Skeletal muscle satellite cell (primary cell): ENCODE measurements at regions not wholly inside any gene's neighbourhood (a gene's known extent, or its start where the extent isn't known, plus 50 kb on each side); places are given as distances from the start of the nearest gene placed in this dataset.
A peak's percentile ranks its signal among the peaks of the same experiment; 100 is the strongest.

Experiments used
- H3K27me3 ChIP-seq: 2 replicates; pipeline ENCODE4 v1.7.0; 2013; ENCODE audit warnings: low read length; ENCODE audit not compliant: control insufficient read depth, insufficient read depth
- H3K36me3 ChIP-seq: 2 replicates; pipeline ENCODE4 v1.7.0; 2013; ENCODE audit warnings: mild to moderate bottlenecking, control low read depth, low read length; ENCODE audit not compliant: insufficient read depth
- H3K4me1 ChIP-seq: 2 replicates; pipeline ENCODE4 v1.7.0; 2013; ENCODE audit warnings: low read length; ENCODE audit not compliant: control insufficient read depth, insufficient read depth
- H3K4me2 ChIP-seq: 2 replicates; pipeline ENCODE4 v1.7.0; 2013; ENCODE audit warnings: mild to moderate bottlenecking, low read length
- H3K4me3 ChIP-seq: 2 replicates; pipeline ENCODE4 v1.7.0; 2013; ENCODE audit warnings: low read length
- H3K9ac ChIP-seq: 2 replicates; pipeline ENCODE4 v1.7.0; 2013; ENCODE audit warnings: mild to moderate bottlenecking, low read depth, low read length, moderate library complexity
- H3K9me3 ChIP-seq: replicated peaks from 2 replicates; pipeline ENCODE4 v1.7.0; 2013; ENCODE audit warnings: mild to moderate bottlenecking, control low read depth, low read length

DNA sequence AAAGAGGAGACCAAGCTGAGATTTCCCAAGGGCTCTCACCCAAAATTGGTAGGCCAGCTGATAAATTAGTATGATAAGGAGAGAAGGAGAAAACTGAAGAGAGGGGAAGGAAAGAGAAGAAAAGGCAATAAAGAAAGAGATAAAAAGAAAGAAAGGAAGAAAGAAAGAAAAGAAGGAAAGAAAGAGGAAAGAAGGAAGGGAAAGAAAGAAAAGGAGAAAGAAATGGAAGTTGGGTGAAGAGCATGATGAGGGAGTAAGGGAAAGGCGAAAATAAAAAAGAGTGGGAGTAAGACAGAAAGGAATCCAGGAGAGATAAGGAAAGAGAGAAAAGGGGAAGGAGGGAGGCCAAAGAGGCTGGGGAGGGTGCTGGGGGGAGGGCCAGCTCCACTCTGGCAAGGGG, 95.4 kb downstream of the MRM1 start:
- no peaks in the 10 kb centered on the region for H3K36me3 ChIP-seq
- H3K9ac ChIP-seq, result no peak overlapping the region
- no peaks in the 10 kb centered on the region for H3K4me1 ChIP-seq
- no peaks in the 10 kb centered on the region for H3K9me3 ChIP-seq
- H3K4me3 ChIP-seq, result no peak overlapping the region
- peaks cover 27% of the 10 kb centered on the region for H3K27me3 ChIP-seq
- no peak overlapping the region for H3K4me2 ChIP-seq

DNA sequence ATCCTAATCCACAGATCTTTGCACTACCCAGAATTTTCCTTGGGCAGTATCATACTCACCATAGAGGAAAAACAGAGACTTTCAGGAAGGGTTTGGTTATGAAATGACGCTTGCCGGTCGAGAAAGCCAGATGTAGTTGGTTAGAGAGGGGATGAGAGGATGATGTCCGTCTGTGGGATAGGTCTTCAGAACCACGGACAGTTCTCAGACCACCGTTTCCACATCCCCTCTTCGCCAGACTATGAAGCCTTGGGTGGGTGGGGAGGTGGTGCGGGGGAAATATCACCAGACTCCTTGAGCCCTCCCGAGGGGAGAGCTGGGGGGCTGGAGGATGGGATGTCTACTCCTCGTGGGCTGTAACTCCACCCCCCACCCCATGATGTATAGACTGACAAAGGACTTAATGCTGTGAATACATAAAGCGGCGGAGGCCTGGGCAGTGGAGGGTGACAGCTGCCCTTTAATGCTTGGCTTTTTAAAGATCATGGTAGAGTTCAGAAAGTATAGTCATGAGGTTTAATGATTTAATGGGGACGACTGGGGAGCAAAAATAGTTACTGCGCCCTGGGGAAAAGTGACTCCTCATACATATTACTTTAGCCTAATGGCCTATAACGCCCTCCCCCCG, 96.6 kb downstream of the MRM1 start:
- Histone ChIP-seq H3K4me1 (no peaks in the 10 kb centered on the region), H3K9me3 (no peaks in the 10 kb centered on the region), H3K36me3 (no peaks in the 10 kb centered on the region), H3K4me2 (no peak overlapping the region), H3K4me3 (no peak overlapping the region), H3K27me3 (peaks cover 27% of the 10 kb centered on the region), H3K9ac (no peak overlapping the region)

DNA sequence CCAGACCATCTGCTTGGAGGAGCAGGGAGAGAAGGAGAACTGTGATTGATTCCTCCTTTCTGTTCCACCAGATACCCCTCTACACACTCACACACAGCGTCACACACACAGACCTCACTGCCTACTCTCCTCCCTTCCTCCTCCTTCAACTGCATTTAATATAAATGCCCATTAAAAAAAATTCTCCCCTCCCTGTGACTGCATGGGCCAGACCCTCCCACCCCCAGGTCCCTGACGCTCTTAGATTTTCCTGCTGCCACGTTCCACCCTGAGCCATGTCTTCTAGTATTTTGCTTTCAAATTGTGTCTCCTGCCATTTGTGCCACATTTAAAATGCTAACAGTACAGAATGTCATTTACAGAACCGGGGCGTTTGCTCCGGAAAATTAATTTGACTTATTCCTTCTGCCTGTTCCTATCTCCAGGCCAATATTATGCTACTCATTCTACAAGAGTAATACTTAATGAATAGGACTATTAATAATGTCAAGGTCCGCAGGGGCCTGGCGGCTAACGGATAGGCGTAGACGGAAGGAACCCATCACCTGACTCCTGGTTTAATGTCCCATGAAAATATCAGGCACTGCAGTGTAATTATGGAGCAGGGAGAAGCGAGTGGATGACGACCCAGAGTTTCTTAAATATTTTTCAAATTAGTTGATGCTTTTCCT, 100.2 kb downstream of the MRM1 start:
- H3K4me3 ChIP-seq, result no peak overlapping the region
- no peak overlapping the region for H3K4me2 ChIP-seq
- peaks cover 29% of the 10 kb centered on the region for H3K27me3 ChIP-seq
- no peak overlapping the region for H3K9ac ChIP-seq
- no peaks in the 10 kb centered on the region for H3K9me3 ChIP-seq
- no peaks in the 10 kb centered on the region for H3K36me3 ChIP-seq
- no peaks in the 10 kb centered on the region for H3K4me1 ChIP-seq

DNA sequence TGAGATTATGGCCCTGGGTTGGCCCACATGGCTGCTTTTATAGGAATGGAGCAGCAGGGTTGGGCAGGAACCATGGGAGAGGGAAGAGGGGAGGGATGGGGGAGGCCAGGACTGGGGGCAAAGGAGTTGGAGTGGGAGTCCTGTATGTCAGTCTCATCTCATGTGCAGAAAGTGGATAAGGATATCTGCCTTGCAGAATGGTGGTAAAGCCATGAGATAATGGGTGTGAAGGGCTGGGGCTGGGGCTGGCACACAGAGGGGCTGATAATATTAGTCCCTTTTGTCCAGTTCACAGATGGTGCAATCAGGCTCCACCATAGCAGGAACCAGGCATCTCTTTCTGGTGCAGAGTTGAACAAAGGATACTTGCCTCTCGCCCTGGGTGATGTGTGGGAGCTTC, 101.3 kb downstream of the MRM1 start:
- Histone ChIP-seq H3K36me3 (no peaks in the 10 kb centered on the region), H3K9ac (no peak overlapping the region), H3K9me3 (no peaks in the 10 kb centered on the region), H3K4me2 (no peak overlapping the region), H3K27me3 (peaks cover 29% of the 10 kb centered on the region), H3K4me1 (no peaks in the 10 kb centered on the region), H3K4me3 (no peak overlapping the region)

DNA sequence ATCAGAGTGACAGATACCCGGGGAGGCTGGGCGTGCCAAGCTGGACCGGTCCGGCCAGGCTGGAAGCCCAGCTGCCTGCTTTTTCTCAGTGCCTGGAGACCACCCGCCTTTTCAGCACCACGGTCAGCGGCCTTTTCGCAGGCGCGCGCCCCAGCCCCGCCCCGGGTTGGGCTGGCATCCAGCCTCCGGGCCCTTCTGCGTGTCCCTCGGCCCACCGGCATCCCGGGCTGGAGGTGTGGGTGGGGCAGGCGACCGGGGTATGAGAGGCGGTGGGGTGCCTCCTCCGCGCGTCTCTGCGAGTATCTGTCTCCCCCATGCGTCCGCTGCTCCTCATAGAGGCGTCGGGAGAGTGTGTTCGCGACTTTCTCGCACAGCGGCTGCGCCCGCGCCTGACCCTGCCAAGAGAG, 102.5 kb downstream of the MRM1 start:
- Histone ChIP-seq H3K27me3 (peaks cover 24% of the 10 kb centered on the region), H3K4me2 (peak overlapping the region; percentile 60), H3K36me3 (no peaks in the 10 kb centered on the region), H3K4me1 (no peaks in the 10 kb centered on the region), H3K9ac (no peak overlapping the region), H3K9me3 (no peaks in the 10 kb centered on the region), H3K4me3 (no peak overlapping the region)

DNA sequence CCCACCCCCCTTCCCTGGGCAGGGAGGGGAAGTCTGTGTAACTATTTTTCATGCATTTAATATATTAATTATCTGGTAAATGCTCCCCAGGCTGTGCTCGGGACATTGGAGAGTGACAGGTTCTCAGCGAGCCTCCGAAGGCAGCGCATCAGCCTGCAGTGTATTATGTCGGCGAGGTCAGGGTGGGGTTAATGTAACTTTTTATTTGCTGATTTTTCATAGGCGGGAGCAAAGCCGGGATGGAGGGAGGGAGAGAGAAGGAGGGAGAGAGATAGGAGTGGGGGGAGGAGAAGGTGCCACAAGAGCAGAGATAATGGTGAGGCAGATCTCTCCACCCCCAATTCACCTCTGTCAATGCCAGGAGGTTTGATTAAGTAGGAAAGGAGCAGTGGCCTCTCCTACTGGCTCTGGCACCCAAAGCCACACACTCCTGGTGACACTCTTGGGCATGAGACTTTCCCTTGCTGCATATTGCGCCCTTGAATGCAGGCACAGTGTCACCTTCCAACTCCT, 104.0 kb downstream of the MRM1 start:
- H3K9me3 ChIP-seq, result no peaks in the 10 kb centered on the region
- H3K36me3 ChIP-seq, result no peaks in the 10 kb centered on the region
- H3K9ac ChIP-seq, result no peak overlapping the region
- peaks cover 17% of the 10 kb centered on the region for H3K27me3 ChIP-seq
- no peak overlapping the region for H3K4me2 ChIP-seq
- H3K4me3 ChIP-seq, result no peak overlapping the region
- no peaks in the 10 kb centered on the region for H3K4me1 ChIP-seq

DNA sequence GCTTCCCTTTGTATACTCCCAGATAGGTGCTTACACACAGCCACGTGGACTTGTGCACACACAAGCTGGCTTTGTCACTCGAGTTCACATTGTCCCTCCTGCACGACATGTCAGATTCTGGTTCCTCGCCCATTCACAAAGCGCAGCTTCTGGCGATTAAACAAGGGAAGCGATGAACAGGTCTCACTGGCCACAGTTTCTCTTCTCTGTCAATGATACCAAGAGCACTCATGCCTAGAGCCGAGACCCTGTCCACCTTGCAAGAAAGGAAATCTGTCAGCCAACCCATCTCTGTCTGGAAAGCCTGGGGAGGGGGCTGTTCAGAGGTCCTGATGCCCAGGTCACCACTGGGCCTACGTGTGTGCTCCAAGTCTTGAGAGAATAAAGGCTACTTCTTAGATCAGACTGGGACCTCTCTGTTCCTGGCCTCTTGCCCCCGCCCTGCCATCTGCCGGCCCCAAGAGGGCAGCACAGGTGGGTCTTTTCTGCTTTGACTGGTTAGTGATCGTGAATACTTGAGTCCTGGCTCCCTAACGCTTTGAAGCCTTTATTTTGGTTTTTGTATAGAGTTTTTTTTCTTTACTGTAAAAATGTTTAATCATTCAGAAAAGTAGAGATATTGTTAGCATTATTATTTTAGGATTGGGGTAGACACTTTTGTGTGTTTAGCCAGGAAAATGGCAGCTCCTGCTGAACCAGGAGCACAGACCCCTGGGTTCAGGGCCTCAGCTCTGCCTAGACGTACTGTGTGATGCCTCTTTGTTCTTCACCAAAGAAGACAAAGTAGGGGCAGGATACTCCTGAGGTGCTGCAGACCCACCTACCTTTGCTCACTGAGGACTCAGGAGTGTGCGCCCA, 104.7 kb downstream of the MRM1 start:
- Histone ChIP-seq H3K4me3 (no peak overlapping the region), H3K4me2 (no peak overlapping the region), H3K4me1 (no peaks in the 10 kb centered on the region), H3K9ac (no peak overlapping the region), H3K36me3 (no peaks in the 10 kb centered on the region), H3K27me3 (peaks cover 15% of the 10 kb centered on the region), H3K9me3 (no peaks in the 10 kb centered on the region)

DNA sequence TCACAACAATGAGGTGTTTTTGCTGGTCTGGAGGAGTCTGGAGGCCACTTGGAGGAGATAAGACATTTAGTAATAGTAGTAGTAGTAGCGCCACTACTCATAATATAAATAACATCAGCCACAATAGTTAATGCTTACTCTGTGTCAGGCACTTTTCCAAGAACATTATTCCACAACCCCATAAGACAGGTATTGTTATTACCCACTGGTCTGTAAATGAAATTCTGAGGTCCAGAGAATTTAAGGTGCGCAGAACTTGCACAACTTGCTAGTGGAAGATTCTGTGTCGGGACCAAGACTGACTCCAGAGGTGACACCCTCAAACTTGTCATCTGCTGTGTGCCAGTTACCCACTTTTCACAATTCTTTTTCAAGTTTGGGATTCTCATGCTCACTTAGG, 106.5 kb downstream of the MRM1 start:
- H3K4me3 ChIP-seq, result no peak overlapping the region
- no peaks in the 10 kb centered on the region for H3K4me1 ChIP-seq
- peaks cover 17% of the 10 kb centered on the region for H3K27me3 ChIP-seq
- no peak overlapping the region for H3K4me2 ChIP-seq
- no peaks in the 10 kb centered on the region for H3K9me3 ChIP-seq
- H3K9ac ChIP-seq, result no peak overlapping the region
- H3K36me3 ChIP-seq, result no peaks in the 10 kb centered on the region

DNA sequence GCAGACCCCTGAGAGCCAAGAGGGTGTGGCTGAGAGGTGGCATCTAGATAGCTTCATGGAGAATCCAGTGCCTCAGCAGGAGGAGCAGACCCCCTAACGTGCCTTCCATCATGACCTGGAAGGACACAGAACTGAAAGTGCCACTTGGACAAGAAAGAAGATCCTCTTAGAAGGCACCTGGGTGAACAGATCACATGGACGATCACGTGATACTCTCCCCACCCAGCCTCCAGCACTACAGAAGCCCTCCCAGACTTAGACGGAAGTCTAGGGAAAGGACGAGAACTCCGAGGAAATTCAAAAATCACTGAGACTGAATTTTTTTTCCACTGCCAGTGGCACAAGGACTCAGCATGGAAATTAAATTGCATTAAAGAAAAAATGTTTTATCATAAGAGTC, 113.4 kb downstream of the MRM1 start:
- H3K4me2 ChIP-seq, result no peak overlapping the region
- H3K9ac ChIP-seq, result no peak overlapping the region
- H3K4me1 ChIP-seq, result no peaks in the 10 kb centered on the region
- no peak overlapping the region for H3K4me3 ChIP-seq
- H3K36me3 ChIP-seq, result no peaks in the 10 kb centered on the region
- peaks cover 35% of the 10 kb centered on the region for H3K27me3 ChIP-seq
- no peaks in the 10 kb centered on the region for H3K9me3 ChIP-seq

DNA sequence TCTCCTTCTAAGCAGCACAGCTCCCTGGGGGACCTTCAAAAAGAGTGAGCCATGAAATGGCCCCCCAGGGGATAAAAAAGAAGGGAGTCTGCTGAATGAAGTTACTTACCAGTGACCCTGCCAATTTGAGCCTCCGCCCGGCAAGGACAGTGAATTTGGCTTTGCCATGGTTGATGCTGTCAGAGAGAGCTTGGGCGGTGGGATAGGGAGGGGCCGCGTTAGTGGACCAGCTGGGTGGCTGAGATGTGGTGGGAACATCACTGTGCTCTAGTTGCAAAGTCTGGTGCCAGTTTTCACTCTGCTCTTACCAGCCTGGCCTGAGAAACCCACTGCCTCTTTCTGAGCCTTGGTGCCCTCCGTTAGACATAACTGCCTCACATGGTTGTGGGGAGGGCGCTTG, 114.6 kb downstream of the MRM1 start:
- peaks cover 41% of the 10 kb centered on the region for H3K27me3 ChIP-seq
- H3K9ac ChIP-seq, result no peak overlapping the region
- H3K36me3 ChIP-seq, result no peaks in the 10 kb centered on the region
- no peaks in the 10 kb centered on the region for H3K4me1 ChIP-seq
- H3K9me3 ChIP-seq, result no peaks in the 10 kb centered on the region
- no peak overlapping the region for H3K4me3 ChIP-seq
- H3K4me2 ChIP-seq, result no peak overlapping the region

DNA sequence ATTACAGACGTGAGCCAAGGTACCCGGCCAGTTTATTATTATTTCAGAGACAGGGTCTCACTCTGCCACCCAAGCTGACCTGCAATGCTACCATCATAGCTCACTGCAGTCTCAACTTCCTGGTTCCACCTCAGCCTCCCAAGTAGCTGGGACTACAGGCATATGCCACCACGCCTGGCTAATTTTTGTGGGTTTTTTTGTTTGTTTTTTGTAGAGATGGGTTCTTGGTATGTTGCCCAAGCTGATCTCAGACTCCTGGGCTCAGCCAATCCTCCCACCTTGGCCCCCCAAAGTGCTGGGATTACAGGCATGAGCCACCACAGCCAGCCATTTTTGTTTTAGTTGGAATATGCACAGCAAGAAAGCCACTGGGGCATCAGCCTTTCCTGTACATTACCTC, 115.7 kb downstream of the MRM1 start:
- Histone ChIP-seq H3K27me3 (peaks cover 48% of the 10 kb centered on the region), H3K4me1 (peaks cover 2% of the 10 kb centered on the region), H3K9me3 (no peaks in the 10 kb centered on the region), H3K36me3 (no peaks in the 10 kb centered on the region), H3K4me3 (no peak overlapping the region), H3K9ac (no peak overlapping the region), H3K4me2 (no peak overlapping the region)
